ENCODE measurements at regions not wholly inside any gene's neighbourhood (a gene's known extent, or its start where the extent isn't known, plus 50 kb on each side); places are given as distances from the start of the nearest gene placed in this dataset.

- H3K23ac ChIP-seq (ENCODE audit: insufficient read length) = no peak overlapping the region
- no peaks in the 10 kb centered on the region for H3K79me2 ChIP-seq (ENCODE audit: control insufficient read depth in 1 of 2, insufficient read depth in 2 of 2, low read length in 2 of 2)
- H2BK120ac ChIP-seq (replicated peaks; ENCODE audit: low read depth, low read length) = no peak overlapping the region
- no peak overlapping the region for H3K4ac ChIP-seq (replicated peaks; ENCODE audit: insufficient read length, low read depth, low read length)
- WGBS, 2 experiments (ENCODE audit: extremely low coverage in 1 of 2, insufficient coverage in 1 of 2, insufficient read length in 1 of 2, insufficient replicate concordance in 2 of 2, low coverage in 1 of 2, low lambda C conversion rate in 2 of 2, missing lambda C conversion rate in 1 of 2) = 79% methylated on average over 7 of the region's 7 CpGs; no CpG with 5 or more reads in 1 of the 2 experiments
- 0 out of 2 replicates have a peak, but pooled peaks cover 2% of the 10 kb centered on the region for H3K23me2 ChIP-seq (ENCODE audit: low read depth, low read length)
- DNase-seq (ENCODE audit: low read depth in 1 of 2, low spot score in 2 of 2) (no peak), FAIRE-seq (no peak)
- H3K4me1 ChIP-seq (replicated peaks in 1 of 4; ENCODE audit: control insufficient read depth in 3 of 4, insufficient read depth in 4 of 4, low read length in 3 of 4) = no peaks in the 10 kb centered on the region; a peak in 1 of 7 replicates
- no peak overlapping the region for H2BK20ac ChIP-seq (ENCODE audit: low read length)
- H3K36me3 ChIP-seq (ENCODE audit: control insufficient read depth in 2 of 4, insufficient read depth in 4 of 4, low read length in 3 of 4) = no peaks in the 10 kb centered on the region
- no peak overlapping the region for H3K14ac ChIP-seq (ENCODE audit: insufficient read length)
- no peaks in the 10 kb centered on the region for H3K79me1 ChIP-seq (ENCODE audit: low read depth, low read length)
- no peak overlapping the region for H2BK12ac ChIP-seq (ENCODE audit: low read depth, low read length)
- H4K20me1 ChIP-seq (replicated peaks in 1 of 2; ENCODE audit: control insufficient read depth in 1 of 2, insufficient read depth in 2 of 2, low read length in 2 of 2) = no peaks in the 10 kb centered on the region
- ChIA-PET POLR2A (ENCODE audit: partially characterized antibody) (no interaction called here), CTCF (ENCODE audit: partially characterized antibody) (interaction anchor here (2.4 kb wide), 1 partner anchor 10 kb away, joined by 9 read pairs; no protein-coding TSS in a partner anchor)
- no peak overlapping the region for H2BK15ac ChIP-seq (ENCODE audit: low read length)
- no peak overlapping the region for H4K91ac ChIP-seq (replicated peaks; ENCODE audit: insufficient read length, low read length)
- H3K18ac ChIP-seq (ENCODE audit: extremely low read depth, low read length) = no peak overlapping the region
- no peak overlapping the region for H4K8ac ChIP-seq (ENCODE audit: extremely low read depth, insufficient read depth, low read length)
- no peak overlapping the region for H3K9ac ChIP-seq (replicated peaks in 1 of 4; ENCODE audit: extremely low read depth in 1 of 4, low read depth in 3 of 4, low read length in 3 of 4)
- H2AK5ac ChIP-seq (ENCODE audit: low read depth, low read length) = no peak overlapping the region
- no peak overlapping the region for H2BK5ac ChIP-seq (ENCODE audit: low read depth, low read length)
- no peak overlapping the region for H3K56ac ChIP-seq (replicated peaks; ENCODE audit: insufficient read length, low read depth, low read length)
- TF ChIP-seq CBX5 (IDR thresholded peaks at IDR 0.05; ENCODE audit: low read depth, low read length) (no peak), JUND (IDR thresholded peaks at IDR 0.05; ENCODE audit: low read length) (no peak), NANOG (IDR thresholded peaks at IDR 0.05; ENCODE audit: insufficient read depth, low read depth, low read length, poor library complexity, severe bottlenecking) (no peak), POLR2A (IDR thresholded peaks at IDR 0.05; ENCODE audit: control extremely low read depth in 1 of 2, low read depth in 2 of 2, low read length in 2 of 2) (no peak), GABPA (IDR thresholded peaks at IDR 0.05; ENCODE audit: borderline replicate concordance, insufficient read depth, low read length) (no peak), KDM5A (IDR thresholded peaks at IDR 0.05; ENCODE audit: low read length) (no peak)
- H3K27me3 ChIP-seq (replicated peaks in 1 of 4; ENCODE audit: control insufficient read depth in 3 of 4, extremely low read depth in 1 of 4, insufficient read depth in 3 of 4, low read length in 3 of 4) = no peaks in the 10 kb centered on the region; a peak in 1 of 7 replicates
- H3K27ac ChIP-seq (ENCODE audit: low read depth, low read length) = no peak overlapping the region
- H3K9me3 ChIP-seq (ENCODE audit: insufficient read depth in 2 of 2, low read depth in 1 of 2, low read length in 1 of 2) = no peaks in the 10 kb centered on the region; a peak in 1 of 4 replicates
- no peak overlapping the region for H3K4me3 ChIP-seq (ENCODE audit: extremely low read depth in 1 of 4, insufficient read depth in 2 of 4, low read depth in 3 of 4, low read length in 4 of 4)
- no peak overlapping the region for H3K4me2 ChIP-seq (ENCODE audit: insufficient read depth in 1 of 2, low read depth in 2 of 2, low read length in 2 of 2)
- H2AFZ ChIP-seq (ENCODE audit: low read length) = no peak overlapping the region
- H4K5ac ChIP-seq (ENCODE audit: insufficient read length, low read depth, low read length) = no peak overlapping the region
These were observed 62.1 kb upstream of the SPDL1 start for GRCh38 chr5:169521366-169521983.

All from H1 (cell line).